HepG2 (cell line): ENCODE measurements at regions not wholly inside any gene's neighbourhood (a gene's known extent, or its start where the extent isn't known, plus 50 kb on each side); places are given as distances from the start of the nearest gene placed in this dataset.

Source experiments
- ATAC-seq: fragments of 200-7000 bp; cut with Tn5 transposase; 3 replicates; pipeline ENCODE4 v1.9.1; 2020; ENCODE audit warnings: mild to moderate bottlenecking, moderate library complexity
- BruUV-seq: library from RNA; stranded (reverse); fragments of 400-500 nt; replicated peaks from 2 replicates; lab custom pipeline; 2021; lab: Mats Ljungman, UMichigan
- CTCF ChIA-PET: fragments of 300-600 bp; formaldehyde crosslinking; extraction: SDS; loops from one replicate; lab custom pipeline; 2021; ENCODE audit warnings: low total read pairs, inconsistent platforms, low intra/inter-chr PET ratio; lab: Yijun Ruan, JAX
- POLR2A ChIA-PET: fragments of 350-600 bp; sonication (Branson Sonifier 250); formaldehyde crosslinking; loops from one replicate; lab custom pipeline; 2020; ENCODE audit warnings: antibody characterized with exemption, inconsistent platforms; lab: Yijun Ruan, JAX
- DNase-seq: peaks from one replicate; pipeline ENCODE4 v3.0.0-alpha.2; 2015; ENCODE audit warnings: low spot score
- FAIRE-seq: peaks from 3 replicates; lab custom pipeline; 2011; peaks lifted over from hg19 to GRCh38; lab: Jason Lieb, UNC
- H2AFZ ChIP-seq: one replicate; pipeline ENCODE4 v1.6.1; 2011; ENCODE audit warnings: low read length, inconsistent platforms
- H3K27ac ChIP-seq: fragments of 300-600 bp; 3 replicates; pipeline ENCODE4 v1.8.0; 2011; ENCODE audit warnings: mixed run types, mild to moderate bottlenecking, mixed read lengths, low read length, inconsistent platforms; ENCODE audit not compliant: insufficient read depth; ENCODE audit errors: extremely low read length
- H3K27me3 ChIP-seq, 2 experiments: fragments of 200-600 bp in 1 of 2; 2 replicates in 1 of 2; 3 replicates in 1 of 2; pipeline versions ENCODE4 v1.6.0 to v1.8.0; 2011; ENCODE audit warnings: low read length in 2 of 2, mild to moderate bottlenecking in 2 of 2, moderate library complexity in 2 of 2, inconsistent platforms in 1 of 2; ENCODE audit not compliant: insufficient read depth in 2 of 2, control insufficient read depth in 1 of 2
- H3K36me3 ChIP-seq, 2 experiments: fragments of 200-600 bp in 1 of 2; replicated peaks in 1 of 2; 2 replicates in 1 of 2; 3 replicates in 1 of 2; pipeline versions ENCODE4 v1.5.1 to v1.8.0; 2011; ENCODE audit warnings: low read length in 2 of 2, inconsistent platforms in 1 of 2; ENCODE audit not compliant: insufficient read depth in 2 of 2, control insufficient read depth in 1 of 2
- H3K4me1 ChIP-seq: 2 replicates; pipeline ENCODE4 v1.5.1; 2012; ENCODE audit warnings: low read length, inconsistent platforms; ENCODE audit not compliant: insufficient read depth
- H3K4me2 ChIP-seq: 2 replicates; pipeline ENCODE4 v1.6.0; 2011; ENCODE audit warnings: low read depth, low read length, inconsistent platforms
- H3K4me3 ChIP-seq, 3 experiments: fragments of 200-600 bp in 1 of 3; sonication (generic), shearing (Covaris generic) in 1 of 3; replicated peaks in 1 of 3; 2 replicates each; pipeline ENCODE4 v1.5.1; 2011 to 2016; ENCODE audit warnings: low read length in 3 of 3, inconsistent platforms in 2 of 3, low read depth in 2 of 3, mild to moderate bottlenecking in 2 of 3, control low read depth in 1 of 3, mixed read lengths in 1 of 3; ENCODE audit not compliant: insufficient read depth in 1 of 3
- H3K79me2 ChIP-seq: one replicate; pipeline ENCODE4 v1.6.1; 2011; ENCODE audit warnings: low read length, inconsistent platforms; ENCODE audit not compliant: insufficient read depth
- H3K9ac ChIP-seq: 2 replicates; pipeline ENCODE4 v1.6.0; 2011; ENCODE audit warnings: mild to moderate bottlenecking, low read depth, low read length, inconsistent platforms; ENCODE audit not compliant: insufficient read depth
- H3K9me3 ChIP-seq: 2 replicates; pipeline ENCODE4 v1.5.1; 2012; ENCODE audit warnings: mild to moderate bottlenecking, low read length
- H4K20me1 ChIP-seq: 2 replicates; pipeline ENCODE4 v1.6.0; 2011; ENCODE audit warnings: inconsistent platforms, mild to moderate bottlenecking, low read length, moderate library complexity; ENCODE audit not compliant: insufficient read depth
- EP300 ChIP-seq, 3 experiments: sonication (generic) in 1 of 3; formaldehyde crosslinking in 1 of 3; IDR thresholded peaks; 2 replicates each; pipeline versions ENCODE4 v1.5.1 to v1.6.1; 2011 to 2020; ENCODE audit warnings: low read depth in 2 of 3, low read length in 2 of 3, borderline replicate concordance in 1 of 3, improper control_type of control experiment in 1 of 3, mild to moderate bottlenecking in 1 of 3, missing genetic modification reagents in 1 of 3, moderate library complexity in 1 of 3
- ETV6 ChIP-seq: sonication (generic); formaldehyde crosslinking; conservative IDR thresholded peaks from 2 replicates; pipeline ENCODE4 v1.4.0; 2020; ENCODE audit warnings: missing genetic modification reagents
- HOXA3 ChIP-seq: sonication (generic); formaldehyde crosslinking; IDR thresholded peaks from 2 replicates; pipeline ENCODE4 v1.5.0; 2020; ENCODE audit warnings: missing genetic modification reagents
- JDP2 ChIP-seq: sonication (generic); formaldehyde crosslinking; IDR thresholded peaks from 2 replicates; pipeline ENCODE4 v1.8.1; 2022; ENCODE audit warnings: missing genetic modification reagents, borderline replicate concordance
- PITX1 ChIP-seq: sonication (generic); formaldehyde crosslinking; IDR thresholded peaks from 2 replicates; pipeline ENCODE4 v1.5.1; 2020; ENCODE audit warnings: mild to moderate bottlenecking, missing genetic modification reagents
- RELA ChIP-seq: sonication (generic); formaldehyde crosslinking; IDR thresholded peaks from 2 replicates; pipeline ENCODE4 v1.4.0; 2020; ENCODE audit warnings: missing genetic modification reagents
- RFX5 ChIP-seq: IDR thresholded peaks from 2 replicates; pipeline ENCODE4 v1.6.1; 2011; ENCODE audit warnings: low read depth, low read length, improper control_type of control experiment
- RORA ChIP-seq: sonication (generic); formaldehyde crosslinking; IDR thresholded peaks from 2 replicates; pipeline ENCODE4 v1.5.0; 2020; ENCODE audit warnings: mild to moderate bottlenecking, missing genetic modification reagents, moderate library complexity
- SALL1 ChIP-seq: sonication (generic); formaldehyde crosslinking; IDR thresholded peaks from 2 replicates; pipeline ENCODE4 v1.8.0; 2022; ENCODE audit warnings: mild to moderate bottlenecking, missing genetic modification reagents
- SATB2 ChIP-seq: sonication (generic); formaldehyde crosslinking; IDR thresholded peaks from 2 replicates; pipeline ENCODE4 v1.5.0; 2020; ENCODE audit warnings: missing genetic modification reagents
- SP2 ChIP-seq: sonication (generic); formaldehyde crosslinking; IDR thresholded peaks from 2 replicates; pipeline ENCODE4 v1.5.1; 2020; ENCODE audit warnings: mild to moderate bottlenecking, missing genetic modification reagents
- TARDBP ChIP-seq: sonication (generic); formaldehyde crosslinking; IDR thresholded peaks from 2 replicates; pipeline ENCODE4 v1.8.0; 2022; ENCODE audit warnings: mild to moderate bottlenecking, missing genetic modification reagents
- U2AF2 ChIP-seq: fragments of 200-400 bp; formaldehyde crosslinking; IDR thresholded peaks from 2 replicates; pipeline ENCODE4 v1.6.1; 2017; ENCODE audit warnings: low read depth, mild to moderate bottlenecking, low read length
- ZFP90 ChIP-seq: sonication (generic); formaldehyde crosslinking; IDR thresholded peaks from 2 replicates; pipeline ENCODE4 v1.8.0; 2022; ENCODE audit warnings: missing genetic modification reagents, mild to moderate bottlenecking, inconsistent platforms, borderline replicate concordance
- ZKSCAN1 ChIP-seq: fragments of 150-350 bp; IDR thresholded peaks from 2 replicates; pipeline ENCODE4 v1.6.1; 2014; ENCODE audit warnings: low read length
- ZNF644 ChIP-seq: IDR thresholded peaks from 2 replicates; pipeline ENCODE4 v1.6.1; 2016; ENCODE audit warnings: low read depth
- ZNF652 ChIP-seq: IDR thresholded peaks from 2 replicates; pipeline ENCODE4 v1.6.1; 2016; ENCODE audit warnings: low read depth, borderline replicate concordance
- ZNF782 ChIP-seq: sonication (generic); formaldehyde crosslinking; IDR thresholded peaks from 2 replicates; pipeline ENCODE4 v1.4.0; 2020; ENCODE audit warnings: missing genetic modification reagents, mild to moderate bottlenecking, borderline replicate concordance
- WGBS: methylation state at CpG from one replicate; pipeline ENCODE4 v1.1.6; 2017; ENCODE audit warnings: low lambda C conversion rate; 5-methylcytosine and 5-hydroxymethylcytosine counted together
- in situ Hi-C: cut with HindIII; loops from 2 replicates; pipeline ENCODE4 v1.10.0; 2017; ENCODE audit warnings: low pct_unique_long_range_greater_than_20kb; ENCODE audit not compliant: extremely low pct_ligation_motif_present
- intact Hi-C: fragments of 100-400 bp; cut with micrococcal nuclease; formaldehyde crosslinking; loops from one replicate; pipeline ENCODE4 v1.10.0; 2022; ENCODE audit not compliant: unreplicated experiment
- TF ChIP-seq, protein P1 (sequence below): conservative IDR thresholded peaks from 2 replicates; pipeline ENCODE4 v1.6.1; 2018; ENCODE audit warnings: missing genetic modification reagents
- TF ChIP-seq, protein P2 (sequence below): sonication (generic); formaldehyde crosslinking; IDR thresholded peaks from 2 replicates; pipeline ENCODE4 v1.8.0; 2022; ENCODE audit warnings: mild to moderate bottlenecking, missing genetic modification reagents

DNA sequence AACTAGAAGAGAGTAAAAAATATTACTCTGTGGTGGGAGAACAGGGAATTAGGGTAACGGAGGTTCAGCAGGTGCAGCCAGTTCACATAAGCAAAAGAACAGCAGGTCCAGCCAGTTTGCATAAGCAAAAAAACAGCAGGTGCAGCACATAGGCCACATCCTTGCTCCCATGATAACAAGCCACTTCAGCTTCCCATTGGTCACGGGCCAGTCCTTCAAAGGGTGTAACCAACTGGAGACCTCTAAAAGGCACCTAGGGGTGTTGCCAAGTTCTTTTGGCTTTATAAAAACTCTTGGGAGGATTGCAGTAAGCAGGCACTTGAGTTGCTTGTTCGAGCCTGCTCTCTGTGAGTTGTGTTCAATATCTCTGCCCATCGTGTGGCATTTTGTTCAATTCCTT, 488.1 kb downstream of the XYLT1 start:
- WGBS = 15% methylated on average over 4 of the region's 4 CpGs
- DNase-seq (no peak), FAIRE-seq (no peak), ATAC-seq (no peak)
- Histone ChIP-seq H3K27me3 (no peaks in the 10 kb centered on the region), H3K27ac (no peak overlapping the region), H3K9ac (no peak overlapping the region), H3K79me2 (no peaks in the 10 kb centered on the region), H3K4me2 (no peak overlapping the region), H3K4me3 (no peak overlapping the region), H2AFZ (no peak overlapping the region), H3K36me3 (no peaks in the 10 kb centered on the region), H4K20me1 (no peaks in the 10 kb centered on the region), H3K9me3 (no peaks in the 10 kb centered on the region), H3K4me1 (no peaks in the 10 kb centered on the region)
- intact Hi-C loops (no loop called here), in situ Hi-C loops (no loop called here)
- CTCF ChIA-PET = no interaction called here
- BruUV-seq = no TSS peak
- POLR2A ChIA-PET = no interaction called here
- no peak for TF ChIP-seq EP300 (IDR thresholded peaks at IDR 0.05; ENCODE audit: low read depth in 2 of 2, low read length in 2 of 2)
- TF ChIP-seq EP300 (CRISPR knock-in tag; IDR thresholded peaks at IDR 0.05; ENCODE audit: borderline replicate concordance) = no peak
- TF ChIP-seq SP2 (CRISPR knock-in tag) = no peak
- no peak for TF ChIP-seq ZNF644 (CRISPR knock-in tag)

DNA sequence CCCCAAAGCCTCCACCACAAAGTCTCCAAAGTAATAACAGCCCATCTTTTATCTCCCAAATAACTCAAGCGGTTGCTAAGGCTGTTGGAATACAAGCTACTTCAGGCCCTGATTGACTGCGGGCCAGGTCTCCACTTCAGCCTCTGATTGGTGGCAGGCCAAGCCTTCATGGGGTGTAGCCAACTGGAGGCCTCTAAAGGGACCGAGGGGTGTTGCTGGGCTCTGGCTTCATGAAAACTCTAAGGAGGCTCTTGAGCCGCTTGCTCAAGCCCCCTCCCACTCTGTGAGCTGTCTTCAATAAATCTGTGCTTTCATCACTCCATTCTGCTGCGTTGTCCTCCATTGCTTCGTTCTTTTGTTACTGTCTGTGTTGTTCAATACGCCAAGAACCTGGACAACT, 487.2 kb downstream of the XYLT1 start:
- FAIRE-seq (no peak), ATAC-seq (no peak), DNase-seq (no peak)
- WGBS = 27% methylated on average over 7 of the region's 7 CpGs
- ChIA-PET CTCF (no interaction called here), POLR2A (no interaction called here)
- Histone ChIP-seq H3K9me3 (no peaks in the 10 kb centered on the region), H3K27me3 (no peaks in the 10 kb centered on the region), H2AFZ (no peak overlapping the region), H3K4me2 (no peak overlapping the region), H3K4me3 (no peak overlapping the region), H3K36me3 (no peaks in the 10 kb centered on the region), H3K9ac (no peak overlapping the region), H4K20me1 (no peaks in the 10 kb centered on the region), H3K79me2 (no peaks in the 10 kb centered on the region), H3K4me1 (no peaks in the 10 kb centered on the region), H3K27ac (no peak overlapping the region)
- intact Hi-C loops (no loop called here), in situ Hi-C loops (no loop called here)
- no TSS peak for BruUV-seq
- TF ChIP-seq SATB2 (CRISPR knock-in tag) (no peak), TARDBP (CRISPR knock-in tag) (no peak), HOXA3 (CRISPR knock-in tag) (no peak), ZNF782 (no peak), RORA (CRISPR knock-in tag) (no peak), ZFP90 (no peak), U2AF2 (no peak), ETV6 (no peak), JDP2 (CRISPR knock-in tag) (no peak), ZKSCAN1 (no peak), PITX1 (CRISPR knock-in tag) (no peak), ZNF652 (CRISPR knock-in tag) (no peak), SALL1 (CRISPR knock-in tag) (no peak), RFX5 (no peak), RELA (no peak)
- TF ChIP-seq, protein P1, sequence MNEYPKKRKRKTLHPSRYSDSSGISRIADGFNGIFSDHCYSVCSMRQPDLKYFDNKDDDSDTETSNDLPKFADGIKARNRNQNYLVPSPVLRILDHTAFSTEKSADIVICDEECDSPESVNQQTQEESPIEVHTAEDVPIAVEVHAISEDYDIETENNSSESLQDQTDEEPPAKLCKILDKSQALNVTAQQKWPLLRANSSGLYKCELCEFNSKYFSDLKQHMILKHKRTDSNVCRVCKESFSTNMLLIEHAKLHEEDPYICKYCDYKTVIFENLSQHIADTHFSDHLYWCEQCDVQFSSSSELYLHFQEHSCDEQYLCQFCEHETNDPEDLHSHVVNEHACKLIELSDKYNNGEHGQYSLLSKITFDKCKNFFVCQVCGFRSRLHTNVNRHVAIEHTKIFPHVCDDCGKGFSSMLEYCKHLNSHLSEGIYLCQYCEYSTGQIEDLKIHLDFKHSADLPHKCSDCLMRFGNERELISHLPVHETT (CRISPR knock-in tag) = no peak
- TF ChIP-seq, protein P2, sequence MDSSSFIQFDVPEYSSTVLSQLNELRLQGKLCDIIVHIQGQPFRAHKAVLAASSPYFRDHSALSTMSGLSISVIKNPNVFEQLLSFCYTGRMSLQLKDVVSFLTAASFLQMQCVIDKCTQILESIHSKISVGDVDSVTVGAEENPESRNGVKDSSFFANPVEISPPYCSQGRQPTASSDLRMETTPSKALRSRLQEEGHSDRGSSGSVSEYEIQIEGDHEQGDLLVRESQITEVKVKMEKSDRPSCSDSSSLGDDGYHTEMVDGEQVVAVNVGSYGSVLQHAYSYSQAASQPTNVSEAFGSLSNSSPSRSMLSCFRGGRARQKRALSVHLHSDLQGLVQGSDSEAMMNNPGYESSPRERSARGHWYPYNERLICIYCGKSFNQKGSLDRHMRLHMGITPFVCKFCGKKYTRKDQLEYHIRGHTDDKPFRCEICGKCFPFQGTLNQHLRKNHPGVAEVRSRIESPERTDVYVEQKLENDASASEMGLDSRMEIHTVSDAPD = no peak
